HG03442 (cell line): ENCODE measurements at regions not wholly inside any gene's neighbourhood (a gene's known extent, or its start where the extent isn't known, plus 50 kb on each side); places are given as distances from the start of the nearest gene placed in this dataset.

Experiments
- ATAC-seq: cut with Tn5 transposase; IDR thresholded peaks from one replicate; pipeline ENCODE4 v1.9.1; 2021; ENCODE audit warnings: mild to moderate bottlenecking, moderate library complexity; ENCODE audit not compliant: unreplicated experiment

- ATAC-seq: no peak
Measured at GRCh38 chr3:176469694-176470205, 727.5 kb downstream of the TBL1XR1 start.

DNA sequence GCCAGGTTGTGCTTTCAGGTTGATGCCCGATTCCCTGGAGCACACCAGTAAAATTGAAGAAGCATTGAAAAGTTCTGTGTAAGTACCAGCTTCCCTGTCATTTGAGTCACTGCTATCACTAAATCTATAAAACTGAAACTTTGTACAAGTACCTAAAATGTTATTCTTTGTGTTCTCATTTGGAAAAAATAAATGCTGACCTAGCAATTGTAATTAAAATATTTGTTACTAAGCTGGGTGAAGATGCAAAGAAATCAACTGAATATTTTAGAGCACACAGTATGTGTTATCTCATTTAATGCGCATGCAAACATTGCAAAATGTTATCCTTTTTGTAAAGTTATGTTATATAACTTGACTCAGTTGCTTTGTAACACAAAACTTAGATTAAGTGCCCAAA lies 733.7 kb downstream of the TBL1XR1 start:
- ATAC-seq: no peak

DNA sequence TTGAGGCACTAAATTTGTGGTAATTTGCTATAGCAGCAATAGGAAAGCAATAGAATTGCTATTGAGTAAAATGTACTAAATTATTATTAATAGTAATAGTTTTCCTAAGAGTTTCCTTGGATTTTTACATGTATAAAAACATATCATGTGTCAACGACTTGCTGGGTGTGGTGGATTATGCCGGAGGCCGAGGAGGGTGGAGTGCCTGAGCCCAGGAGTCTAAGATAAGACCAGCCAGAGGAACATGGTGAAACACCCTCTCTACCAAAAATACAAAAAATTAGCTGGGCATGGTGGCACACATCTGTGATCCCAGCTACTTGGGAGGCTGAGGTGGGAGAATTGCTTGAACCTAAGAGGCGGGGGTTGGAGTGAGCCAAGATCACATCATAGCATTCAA lies 749.9 kb downstream of the TBL1XR1 start:
- ATAC-seq: no peak

DNA sequence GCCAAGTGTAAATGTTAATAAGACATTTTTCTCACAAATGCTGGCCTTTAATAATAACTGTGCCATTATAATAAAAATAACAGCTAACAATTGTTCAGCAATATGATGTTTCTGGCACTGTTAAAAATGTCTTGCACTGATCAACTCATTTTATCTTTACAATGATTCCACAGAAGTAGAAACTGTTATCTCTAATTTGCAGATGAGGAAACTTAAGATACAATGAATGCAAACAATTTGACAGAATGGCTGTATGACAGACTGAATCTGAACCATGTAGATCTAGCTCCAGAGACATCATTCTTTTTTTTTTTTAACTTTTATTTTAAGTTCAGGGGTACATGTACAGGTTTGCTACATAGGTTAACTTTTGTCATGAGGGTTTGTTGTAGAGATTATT lies 755.0 kb downstream of the TBL1XR1 start:
- no peak for ATAC-seq

DNA sequence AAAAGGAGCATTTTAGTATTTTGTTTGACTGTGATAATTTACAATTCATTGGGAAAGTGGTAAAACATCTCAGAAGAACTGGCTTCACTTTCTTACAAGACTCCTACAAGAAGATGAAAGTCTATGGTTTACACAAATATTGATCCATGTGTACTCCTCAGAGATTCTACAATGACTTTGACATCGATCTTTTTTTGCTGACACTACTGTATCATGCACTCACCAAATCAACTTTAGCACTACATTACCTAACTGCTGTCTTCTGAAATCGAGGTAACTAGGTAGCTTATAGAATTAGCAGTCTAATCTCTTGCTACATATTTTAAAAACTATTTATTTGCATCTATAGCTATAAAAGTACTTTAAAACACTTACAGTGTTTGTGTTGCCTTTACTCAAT lies 757.6 kb downstream of the TBL1XR1 start:
- ATAC-seq: no peak

DNA sequence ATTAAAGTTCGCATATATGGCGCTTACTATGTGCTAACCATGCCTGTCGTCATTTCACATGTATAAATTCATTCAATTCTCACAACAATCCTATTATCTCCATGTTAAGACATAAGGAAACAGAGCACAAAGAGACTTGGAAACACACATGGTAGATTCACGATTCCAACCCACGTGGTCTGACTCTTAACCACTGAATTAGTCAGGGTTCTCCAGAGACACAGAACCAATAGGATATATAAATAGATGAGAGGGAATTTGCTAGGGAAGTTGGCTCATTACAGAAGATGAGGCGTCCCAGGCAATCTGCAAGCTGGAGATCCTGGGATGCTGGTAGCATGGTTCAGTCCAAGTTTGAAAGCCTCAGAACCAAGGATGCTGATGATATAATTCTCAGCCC lies 765.3 kb downstream of the TBL1XR1 start:
- no peak for ATAC-seq

- ATAC-seq: no peak
Measured at GRCh38 chr3:176431038-176431418, 766.3 kb downstream of the TBL1XR1 start.

- no peak for ATAC-seq
Measured at GRCh38 chr3:176430244-176431037, 766.8 kb downstream of the TBL1XR1 start.

- ATAC-seq: no peak
Measured at GRCh38 chr3:176428552-176428951, 768.7 kb downstream of the TBL1XR1 start.

DNA sequence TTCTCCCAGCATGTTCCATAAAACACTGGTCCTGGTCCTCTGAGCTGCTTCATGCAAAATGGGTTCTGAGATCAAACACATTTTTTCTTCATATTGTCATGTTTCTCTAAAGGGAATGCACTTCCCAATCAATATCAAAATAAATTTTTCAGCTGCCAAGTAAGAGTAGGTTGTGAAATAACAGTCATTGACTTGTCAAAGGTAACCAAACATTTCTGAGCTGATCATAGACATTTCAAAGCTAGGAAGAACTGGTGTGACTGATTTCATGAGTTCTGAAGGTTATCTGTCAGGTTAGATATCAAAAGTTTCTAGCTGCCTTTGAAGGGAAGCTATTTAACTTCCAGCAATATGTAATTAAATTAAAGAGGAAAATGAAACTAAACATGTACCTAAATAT lies 770.9 kb downstream of the TBL1XR1 start:
- no peak for ATAC-seq

GRCh38 chr3:176416870-176417269 lies 780.4 kb downstream of the TBL1XR1 start:
- ATAC-seq: no peak

- no peak for ATAC-seq
Measured at GRCh38 chr3:176415661-176416295, 781.5 kb downstream of the TBL1XR1 start.

DNA sequence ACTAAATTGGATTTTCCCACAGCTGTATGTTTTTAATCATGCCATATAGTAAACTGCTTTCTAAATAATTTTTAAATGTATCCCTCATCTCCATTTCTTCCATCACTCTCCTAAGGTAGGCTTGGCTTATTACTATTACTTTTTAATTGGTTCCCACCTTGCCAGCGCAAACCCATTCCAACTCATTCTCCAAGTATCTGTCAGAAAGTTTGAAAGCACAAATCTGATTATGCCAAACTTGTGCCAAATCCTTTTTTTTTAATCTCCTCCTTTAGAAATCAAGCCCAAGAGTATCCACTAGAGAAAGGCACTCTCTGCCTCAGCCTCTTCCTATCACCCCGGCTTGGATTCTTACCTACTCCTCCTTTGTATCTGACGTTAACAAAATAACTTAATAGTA lies 784.5 kb downstream of the TBL1XR1 start:
- ATAC-seq: no peak

DNA sequence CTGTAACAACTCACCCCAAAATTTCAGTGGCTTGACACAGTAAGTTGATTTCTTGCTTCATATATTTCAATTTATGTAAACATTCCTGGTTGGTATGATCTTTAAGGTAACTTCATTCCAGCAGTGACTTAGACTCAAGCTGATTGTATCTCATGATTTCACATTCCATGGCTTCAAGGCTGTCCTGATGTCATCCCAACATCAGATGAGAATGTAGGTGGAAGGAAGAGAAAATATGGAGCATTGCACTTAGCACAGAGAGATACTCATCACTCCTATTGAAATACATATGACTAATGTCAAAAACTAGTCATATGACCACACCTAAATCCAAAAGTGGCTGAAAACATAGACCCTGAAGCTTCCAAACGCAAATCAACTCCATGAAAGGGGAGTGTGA lies 793.8 kb downstream of the TBL1XR1 start:
- ATAC-seq: no peak

- ATAC-seq: no peak
Measured at GRCh38 chr3:176401211-176401610, 796.1 kb downstream of the TBL1XR1 start.

GRCh38 chr3:176399193-176399592 lies 798.1 kb downstream of the TBL1XR1 start:
- no peak for ATAC-seq

DNA sequence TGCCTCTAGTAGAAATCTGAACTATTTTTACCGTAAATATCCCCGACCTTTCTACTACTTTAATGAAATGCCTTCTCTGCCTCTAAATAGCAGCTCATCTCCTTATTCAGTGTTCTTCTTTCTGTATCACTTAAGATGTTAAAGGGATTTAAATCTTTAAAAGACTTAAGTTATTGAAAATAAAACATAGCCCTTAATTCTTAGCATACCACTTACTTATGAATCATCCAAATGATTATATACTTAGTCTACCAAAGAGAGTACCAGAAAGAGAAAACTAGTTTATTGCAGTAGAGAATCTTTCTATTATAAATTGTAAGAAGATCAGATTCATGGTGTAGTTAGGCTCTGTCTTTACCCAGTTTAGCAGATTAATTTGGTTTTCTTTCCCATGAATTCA lies 802.0 kb downstream of the TBL1XR1 start:
- ATAC-seq: no peak

DNA sequence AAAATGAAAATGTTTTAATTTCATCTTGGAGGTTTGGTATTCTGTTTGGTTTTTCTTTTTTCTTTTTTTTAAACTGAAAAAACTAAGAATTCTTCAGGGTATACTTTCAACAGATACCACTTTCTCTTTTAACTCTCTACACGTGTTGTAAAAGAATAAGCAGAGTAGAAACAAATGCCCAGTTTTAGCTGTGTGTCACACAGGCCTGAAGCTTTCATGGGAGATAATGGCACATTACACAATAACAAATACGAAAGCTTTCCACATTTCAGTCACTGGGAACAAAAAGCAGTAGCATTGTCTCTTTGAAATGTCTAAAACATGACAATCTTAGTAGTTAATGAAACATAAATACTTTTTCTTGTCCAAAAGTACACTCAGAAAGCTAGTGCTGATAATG lies 818.5 kb downstream of the TBL1XR1 start:
- ATAC-seq: no peak

DNA sequence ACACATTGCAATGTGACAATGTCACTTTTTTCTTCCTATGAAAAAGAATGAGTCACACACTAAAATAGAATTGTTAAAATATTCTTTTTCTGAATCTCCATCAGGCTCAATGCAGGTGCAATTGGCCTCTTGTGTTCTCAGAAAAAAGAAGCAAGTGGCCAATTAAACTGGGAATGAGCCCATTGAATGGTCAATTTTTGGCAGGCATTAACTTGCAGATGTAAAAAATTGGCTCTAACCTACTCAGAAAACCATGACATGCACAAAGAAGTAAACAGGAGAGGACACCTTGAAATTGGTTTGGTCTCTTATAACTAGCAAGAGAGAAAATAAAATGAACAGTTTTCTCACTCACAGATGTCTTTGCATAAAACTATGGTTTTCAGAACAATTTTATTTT lies 820.8 kb downstream of the TBL1XR1 start:
- no peak for ATAC-seq

DNA sequence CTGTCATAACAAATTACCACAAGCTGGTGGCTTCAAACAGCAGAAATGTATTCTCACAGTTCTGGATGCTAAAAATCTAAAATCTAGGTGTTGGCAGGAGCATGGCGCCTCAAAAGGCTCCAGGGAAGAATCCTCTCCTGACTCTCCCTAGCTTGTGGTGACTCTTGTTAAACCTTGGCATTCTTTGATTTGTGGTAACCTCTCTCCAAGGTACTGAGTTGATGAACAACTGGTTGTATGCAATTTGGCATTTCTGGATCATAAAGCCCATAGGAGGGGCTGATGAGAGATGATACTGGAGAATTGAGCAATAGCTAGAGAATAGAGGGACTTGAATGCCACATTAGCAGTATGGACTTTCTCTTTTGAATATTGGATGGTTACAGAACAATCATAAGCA lies 821.8 kb downstream of the TBL1XR1 start:
- no peak for ATAC-seq

DNA sequence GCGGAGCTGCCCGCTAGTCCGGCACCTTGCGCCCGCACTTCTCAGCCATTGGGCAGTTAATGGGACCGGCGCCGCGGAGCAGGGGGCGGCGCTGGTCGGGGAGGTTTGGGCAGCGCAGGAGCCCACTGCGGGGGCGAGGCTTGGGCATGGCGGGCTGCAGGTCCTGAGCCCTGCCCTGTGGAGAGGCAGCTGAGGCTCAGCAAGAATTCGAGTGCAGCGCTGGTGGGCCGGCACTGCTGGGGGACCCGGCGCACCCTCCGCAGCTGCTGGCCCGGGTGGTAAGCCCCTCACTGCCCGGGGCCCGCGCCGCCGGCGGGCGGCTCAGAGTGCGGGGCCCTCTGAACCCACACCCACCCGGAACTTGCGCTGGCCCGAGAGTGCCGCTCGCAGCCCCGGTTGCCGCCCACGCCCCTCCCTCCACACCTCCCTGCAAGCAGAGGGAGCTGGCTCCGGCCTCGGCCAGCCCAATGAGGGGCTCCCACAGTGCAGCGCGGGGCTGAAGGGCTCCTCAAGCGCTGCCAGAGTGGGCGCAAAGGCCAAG lies 835.0 kb downstream of the TBL1XR1 start:
- ATAC-seq: no peak

GRCh38 chr3:176359211-176359610 lies 838.1 kb downstream of the TBL1XR1 start:
- ATAC-seq: no peak
